ENCODE measurements at regions not wholly inside any gene's neighbourhood (a gene's known extent, or its start where the extent isn't known, plus 50 kb on each side); places are given as distances from the start of the nearest gene placed in this dataset.

GRCh38 chr10:9334270-9334669, 1279.8 kb downstream of the GATA3 start:
- no peaks in the 10 kb centered on the region for H4K20me1 ChIP-seq (ENCODE audit: insufficient read depth)
- H3K79me2 ChIP-seq (ENCODE audit: insufficient read depth, low read length), result no peaks in the 10 kb centered on the region
- ChIA-PET POLR2A (no interaction called here), RAD21 (ENCODE audit: low non-redundant PET in 1 of 2, low total read pairs in 2 of 2, uncharacterized antibody in 2 of 2, unreplicated experiment in 2 of 2) (no interaction called here), CTCF (no interaction called here)
- intact Hi-C loops (cut with micrococcal nuclease), result no loop called here
- no peaks in the 10 kb centered on the region for H3K9me2 ChIP-seq (ENCODE audit: insufficient read depth)
- no peak for ATAC-seq
- peaks cover 0 to 6% of the 10 kb centered on the region in 2 experiments; a peak in 1 of 4 replicates for H3K9me3 ChIP-seq (ENCODE audit: control insufficient read depth in 1 of 2, insufficient read depth in 1 of 2, low read depth in 1 of 2, low read length in 2 of 2)
- no peak for DNase-seq (ENCODE audit: low read depth, low spot score)
- H3K4me2 ChIP-seq (ENCODE audit: low read length), result no peak overlapping the region
- no peak overlapping the region for H3K27ac ChIP-seq (ENCODE audit: low read depth, low read length)
- no peaks in the 10 kb centered on the region for H3K27me3 ChIP-seq (ENCODE audit: insufficient read depth, low read length)
- no peak for TF ChIP-seq YY1 (IDR thresholded peaks at IDR 0.05; ENCODE audit: extremely low read depth, insufficient replicate concordance, low read depth, low read length)
- TF ChIP-seq ZFX (IDR thresholded peaks at IDR 0.05), result no peak
- no peak for TF ChIP-seq CEBPB (IDR thresholded peaks at IDR 0.05; ENCODE audit: low read depth)
- TF ChIP-seq SRF (IDR thresholded peaks at IDR 0.05; ENCODE audit: low read depth), result no peak
- no peak for TF ChIP-seq TCF7L2 (IDR thresholded peaks at IDR 0.05; ENCODE audit: borderline replicate concordance, extremely low read depth, insufficient read depth, insufficient read length)
- TF ChIP-seq MAX (IDR thresholded peaks at IDR 0.05), result no peak
- no peak overlapping the region for H2AFZ ChIP-seq (ENCODE audit: low read depth, low read length, poor library complexity, severe bottlenecking)
- H3K4me1 ChIP-seq (ENCODE audit: control insufficient read depth in 1 of 2, insufficient read depth in 2 of 2, low read length in 2 of 2), result no peaks in the 10 kb centered on the region
- no TSS peak for BruUV-seq (replicated peaks)
- no peaks in the 10 kb centered on the region for H3K36me3 ChIP-seq (ENCODE audit: control insufficient read depth in 1 of 2, insufficient read depth in 2 of 2, low read length in 2 of 2)
- no peak overlapping the region for H3K9ac ChIP-seq (ENCODE audit: low read length)
- no peak overlapping the region for H3K4me3 ChIP-seq (replicated peaks in 1 of 2; ENCODE audit: low read depth in 1 of 2, low read length in 2 of 2)

GRCh38 chr10:9339716-9340115, 1285.2 kb downstream of the GATA3 start:
- no peaks in the 10 kb centered on the region for H4K20me1 ChIP-seq (ENCODE audit: insufficient read depth)
- no peak for DNase-seq (ENCODE audit: low read depth, low spot score)
- ChIA-PET CTCF (no interaction called here), POLR2A (no interaction called here), RAD21 (ENCODE audit: low non-redundant PET in 1 of 2, low total read pairs in 2 of 2, uncharacterized antibody in 2 of 2, unreplicated experiment in 2 of 2) (no interaction called here)
- intact Hi-C loops (cut with micrococcal nuclease), result no loop called here
- no peak overlapping the region for H3K9ac ChIP-seq (ENCODE audit: low read length)
- H3K79me2 ChIP-seq (ENCODE audit: insufficient read depth, low read length), result no peaks in the 10 kb centered on the region
- H3K9me2 ChIP-seq (ENCODE audit: insufficient read depth), result no peaks in the 10 kb centered on the region
- no peak overlapping the region for H2AFZ ChIP-seq (ENCODE audit: low read depth, low read length, poor library complexity, severe bottlenecking)
- no TSS peak for BruUV-seq (replicated peaks)
- H3K4me2 ChIP-seq (ENCODE audit: low read length), result no peak overlapping the region
- no peak overlapping the region for H3K27ac ChIP-seq (ENCODE audit: low read depth, low read length)
- TF ChIP-seq RAD21 (IDR thresholded peaks at IDR 0.05; ENCODE audit: low read depth), result no peak
- H3K4me3 ChIP-seq (replicated peaks in 1 of 2; ENCODE audit: low read depth in 1 of 2, low read length in 2 of 2), result no peak overlapping the region
- no peaks in the 10 kb centered on the region for H3K4me1 ChIP-seq (ENCODE audit: control insufficient read depth in 1 of 2, insufficient read depth in 2 of 2, low read length in 2 of 2)
- no peak for ATAC-seq
- no peaks in the 10 kb centered on the region for H3K27me3 ChIP-seq (ENCODE audit: insufficient read depth, low read length)
- H3K9me3 ChIP-seq (ENCODE audit: control insufficient read depth in 1 of 2, insufficient read depth in 1 of 2, low read depth in 1 of 2, low read length in 2 of 2), result peaks cover 0 to 6% of the 10 kb centered on the region in 2 experiments; a peak in 1 of 4 replicates
- H3K36me3 ChIP-seq (ENCODE audit: control insufficient read depth in 1 of 2, insufficient read depth in 2 of 2, low read length in 2 of 2), result no peaks in the 10 kb centered on the region

Measured in HCT116 (cell line).